Parathyroid adenoma (tissue), 2 donors: ENCODE measurements at regions not wholly inside any gene's neighbourhood (a gene's known extent, or its start where the extent isn't known, plus 50 kb on each side); places are given as distances from the start of the nearest gene placed in this dataset.

Source experiments
- H2AFZ ChIP-seq: fragments of 300-600 bp; sonication (generic); one replicate; pipeline ENCODE4 v1.7.0; 2017; ENCODE audit warnings: antibody characterized with exemption, mild to moderate bottlenecking
- H3K27ac ChIP-seq: fragments of 300-600 bp; sonication (generic); one replicate; pipeline ENCODE4 v1.7.0; 2017
- H3K27me3 ChIP-seq: fragments of 300-600 bp; sonication (generic); one replicate; pipeline ENCODE4 v1.7.0; 2017; ENCODE audit warnings: low read length; ENCODE audit not compliant: control insufficient read depth, insufficient read depth
- H3K36me3 ChIP-seq: fragments of 300-600 bp; sonication (generic); one replicate; pipeline ENCODE4 v1.7.0; 2017; ENCODE audit warnings: low read length; ENCODE audit not compliant: control insufficient read depth, insufficient read depth
- H3K4me1 ChIP-seq: fragments of 300-600 bp; sonication (generic); one replicate; pipeline ENCODE4 v1.7.0; 2017; ENCODE audit warnings: control low read depth
- H3K4me2 ChIP-seq: fragments of 300-600 bp; sonication (generic); one replicate; pipeline ENCODE4 v1.7.0; 2017; ENCODE audit warnings: low read length
- H3K4me3 ChIP-seq: fragments of 300-600 bp; sonication (generic); one replicate; pipeline ENCODE4 v1.7.0; 2017; ENCODE audit warnings: low read depth, low read length
- H3K79me2 ChIP-seq: fragments of 300-600 bp; sonication (generic); one replicate; pipeline ENCODE4 v1.7.0; 2017; ENCODE audit warnings: control low read depth
- H3K9ac ChIP-seq: fragments of 300-600 bp; sonication (generic); one replicate; pipeline ENCODE4 v1.7.0; 2017; ENCODE audit warnings: mild to moderate bottlenecking
- H3K9me3 ChIP-seq: fragments of 300-600 bp; sonication (generic); one replicate; pipeline ENCODE4 v1.7.0; 2017; ENCODE audit warnings: low read length; ENCODE audit not compliant: control insufficient read depth
- TF ChIP-seq, protein P1 (sequence below): fragments of 300-600 bp; sonication (generic); IDR thresholded peaks from one replicate; pipeline ENCODE4 v1.7.0; 2017; ENCODE audit warnings: antibody characterized with exemption, mild to moderate bottlenecking
- donor health status: primary hyperparathyroidism.

DNA sequence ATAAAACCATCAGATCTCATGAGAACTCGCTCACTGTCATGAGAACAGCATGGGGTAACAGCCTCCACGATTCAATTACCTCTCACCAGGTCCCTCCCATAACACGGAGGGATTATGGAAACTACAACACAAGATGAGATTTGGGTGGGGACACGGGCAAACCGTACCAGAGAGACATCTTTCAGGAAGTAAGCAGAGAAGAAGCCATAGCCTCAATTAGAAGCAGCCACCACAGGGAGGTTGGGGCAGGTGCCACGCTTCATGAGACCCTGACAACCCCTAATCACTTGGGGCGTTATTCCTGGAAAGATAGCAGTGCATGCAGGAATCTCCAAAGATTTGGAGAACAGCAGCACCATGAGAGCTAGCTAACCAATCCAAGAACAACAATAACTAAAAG is 52.9 kb upstream of the SIRPG start:
- H2AFZ ChIP-seq = no peak overlapping the region
- no peak overlapping the region for H3K4me3 ChIP-seq
- no peak overlapping the region for H3K27ac ChIP-seq
- TF ChIP-seq, protein P1, sequence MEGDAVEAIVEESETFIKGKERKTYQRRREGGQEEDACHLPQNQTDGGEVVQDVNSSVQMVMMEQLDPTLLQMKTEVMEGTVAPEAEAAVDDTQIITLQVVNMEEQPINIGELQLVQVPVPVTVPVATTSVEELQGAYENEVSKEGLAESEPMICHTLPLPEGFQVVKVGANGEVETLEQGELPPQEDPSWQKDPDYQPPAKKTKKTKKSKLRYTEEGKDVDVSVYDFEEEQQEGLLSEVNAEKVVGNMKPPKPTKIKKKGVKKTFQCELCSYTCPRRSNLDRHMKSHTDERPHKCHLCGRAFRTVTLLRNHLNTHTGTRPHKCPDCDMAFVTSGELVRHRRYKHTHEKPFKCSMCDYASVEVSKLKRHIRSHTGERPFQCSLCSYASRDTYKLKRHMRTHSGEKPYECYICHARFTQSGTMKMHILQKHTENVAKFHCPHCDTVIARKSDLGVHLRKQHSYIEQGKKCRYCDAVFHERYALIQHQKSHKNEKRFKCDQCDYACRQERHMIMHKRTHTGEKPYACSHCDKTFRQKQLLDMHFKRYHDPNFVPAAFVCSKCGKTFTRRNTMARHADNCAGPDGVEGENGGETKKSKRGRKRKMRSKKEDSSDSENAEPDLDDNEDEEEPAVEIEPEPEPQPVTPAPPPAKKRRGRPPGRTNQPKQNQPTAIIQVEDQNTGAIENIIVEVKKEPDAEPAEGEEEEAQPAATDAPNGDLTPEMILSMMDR = no peak
- no peaks in the 10 kb centered on the region for H3K36me3 ChIP-seq
- H3K4me1 ChIP-seq = no peaks in the 10 kb centered on the region
- no peaks in the 10 kb centered on the region for H3K9me3 ChIP-seq
- no peaks in the 10 kb centered on the region for H3K79me2 ChIP-seq
- no peaks in the 10 kb centered on the region for H3K27me3 ChIP-seq
- H3K4me2 ChIP-seq = no peak overlapping the region
- H3K9ac ChIP-seq = no peak overlapping the region

DNA sequence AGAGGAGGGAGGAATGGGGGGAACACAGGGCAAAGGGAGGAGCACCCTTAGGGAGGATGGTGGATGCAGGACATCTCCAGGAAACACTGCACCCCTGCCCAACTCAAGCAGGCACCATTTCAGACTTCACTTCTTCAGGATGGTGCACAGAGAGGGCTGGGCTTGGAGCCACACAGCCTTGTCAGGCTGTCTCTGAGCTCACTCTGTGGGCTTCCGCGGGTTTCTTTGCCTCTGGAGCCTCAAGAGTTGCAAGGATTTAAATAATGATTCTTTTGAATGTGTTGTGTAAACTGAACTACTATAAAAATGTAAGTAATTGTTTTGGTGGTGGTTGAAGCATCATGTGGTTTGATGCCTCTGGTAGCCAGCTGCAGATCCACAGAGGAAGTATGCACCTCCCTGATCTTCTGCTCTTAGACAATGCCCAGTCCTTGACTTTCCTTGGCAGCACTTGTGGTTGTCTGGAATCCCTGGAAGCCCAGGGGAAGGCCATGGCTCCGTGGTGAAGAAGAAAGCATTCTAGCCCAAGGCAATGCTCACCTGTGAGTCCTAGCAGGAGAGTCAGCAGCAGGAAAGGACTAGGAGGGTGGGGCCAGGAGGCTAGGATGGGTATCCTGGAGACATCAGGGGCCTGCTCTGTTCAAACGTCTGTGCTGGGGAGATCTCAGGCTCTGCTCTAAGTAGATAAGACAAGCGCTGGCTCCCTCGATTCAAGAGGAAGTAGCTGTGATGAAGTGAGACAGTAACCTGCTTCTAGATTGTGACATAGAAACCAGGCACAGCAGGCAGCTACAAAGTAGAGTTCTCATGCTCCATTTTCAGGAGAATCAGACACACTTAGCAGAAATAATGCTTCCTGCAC is 50.2 kb upstream of the SIRPG start:
- Histone ChIP-seq H3K27ac (no peak overlapping the region), H3K27me3 (no peaks in the 10 kb centered on the region), H3K79me2 (no peaks in the 10 kb centered on the region), H3K9ac (no peak overlapping the region), H3K9me3 (no peaks in the 10 kb centered on the region), H3K4me3 (no peak overlapping the region), H3K4me1 (no peaks in the 10 kb centered on the region), H3K4me2 (no peak overlapping the region), H2AFZ (no peak overlapping the region), H3K36me3 (no peaks in the 10 kb centered on the region)
- TF ChIP-seq, protein P1 = no peak
